Vagina (tissue), 2 donors: ENCODE measurements at regions not wholly inside any gene's neighbourhood (a gene's known extent, or its start where the extent isn't known, plus 50 kb on each side); places are given as distances from the start of the nearest gene placed in this dataset.

ENCODE experiments used
- POLR2A ChIP-seq, 2 donors: fragments of 450-650 bp; IDR thresholded peaks; one replicate each; pipeline ENCODE4 v1.6.1; 2017; ENCODE audit warnings: antibody characterized with exemption in 2 of 2, mild to moderate bottlenecking in 2 of 2, moderate library complexity in 2 of 2
- POLR2AphosphoS5 ChIP-seq, 2 donors: sonication (generic); formaldehyde crosslinking; IDR thresholded peaks; one replicate each; pipeline ENCODE4 v1.9.0; 2017; ENCODE audit warnings: antibody characterized with exemption in 2 of 2, mild to moderate bottlenecking in 2 of 2, low read depth in 1 of 2; ENCODE audit not compliant: insufficient read depth in 1 of 2
- TF ChIP-seq, protein P1 (sequence below), 3 experiments: fragments of 450-650 bp in 2 of 3; fragments of 200-600 bp in 1 of 3; sonication (generic) in 1 of 3; IDR thresholded peaks; one replicate each; pipeline ENCODE4 v1.5.1; 2017 to 2019; ENCODE audit warnings: antibody characterized with exemption in 3 of 3, mild to moderate bottlenecking in 2 of 3, moderate library complexity in 2 of 3

DNA sequence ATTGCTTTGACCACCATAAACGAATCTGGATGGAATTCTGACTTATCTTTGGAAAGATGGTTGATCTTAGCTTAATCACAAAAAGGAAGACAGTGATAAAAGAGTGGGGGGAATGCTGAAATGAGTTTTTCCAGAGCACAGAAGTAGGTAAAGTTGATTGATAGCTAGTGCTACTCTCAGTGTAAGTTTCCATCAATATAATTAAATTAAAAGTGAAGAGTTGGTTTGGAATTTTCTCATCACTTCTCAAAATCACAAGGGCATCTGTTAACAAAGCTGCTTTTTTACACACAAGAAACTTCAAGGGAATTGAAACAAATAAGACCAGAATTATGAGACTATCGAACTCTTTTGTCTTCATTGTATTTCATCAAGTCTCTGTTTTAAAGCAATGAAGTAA lies 1217.3 kb downstream of the REEP3 start:
- TF ChIP-seq POLR2A (IDR thresholded peaks at IDR 0.05) (no peak), POLR2AphosphoS5 (IDR thresholded peaks at IDR 0.05; ENCODE audit: insufficient read depth in 1 of 2, low read depth in 1 of 2) (no peak)
- TF ChIP-seq, protein P1, sequence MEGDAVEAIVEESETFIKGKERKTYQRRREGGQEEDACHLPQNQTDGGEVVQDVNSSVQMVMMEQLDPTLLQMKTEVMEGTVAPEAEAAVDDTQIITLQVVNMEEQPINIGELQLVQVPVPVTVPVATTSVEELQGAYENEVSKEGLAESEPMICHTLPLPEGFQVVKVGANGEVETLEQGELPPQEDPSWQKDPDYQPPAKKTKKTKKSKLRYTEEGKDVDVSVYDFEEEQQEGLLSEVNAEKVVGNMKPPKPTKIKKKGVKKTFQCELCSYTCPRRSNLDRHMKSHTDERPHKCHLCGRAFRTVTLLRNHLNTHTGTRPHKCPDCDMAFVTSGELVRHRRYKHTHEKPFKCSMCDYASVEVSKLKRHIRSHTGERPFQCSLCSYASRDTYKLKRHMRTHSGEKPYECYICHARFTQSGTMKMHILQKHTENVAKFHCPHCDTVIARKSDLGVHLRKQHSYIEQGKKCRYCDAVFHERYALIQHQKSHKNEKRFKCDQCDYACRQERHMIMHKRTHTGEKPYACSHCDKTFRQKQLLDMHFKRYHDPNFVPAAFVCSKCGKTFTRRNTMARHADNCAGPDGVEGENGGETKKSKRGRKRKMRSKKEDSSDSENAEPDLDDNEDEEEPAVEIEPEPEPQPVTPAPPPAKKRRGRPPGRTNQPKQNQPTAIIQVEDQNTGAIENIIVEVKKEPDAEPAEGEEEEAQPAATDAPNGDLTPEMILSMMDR (IDR thresholded peaks at IDR 0.05): no peak
